Psoas muscle (tissue), 7 donors: ENCODE measurements at regions not wholly inside any gene's neighbourhood (a gene's known extent, or its start where the extent isn't known, plus 50 kb on each side); places are given as distances from the start of the nearest gene placed in this dataset.

Source experiments
- ATAC-seq, 4 donors: fragments of 200-7000 bp; cut with Tn5 transposase; one replicate each; pipeline ENCODE4 v1.9.1; 2020; ENCODE audit warnings: moderate library complexity in 3 of 4, mild to moderate bottlenecking in 2 of 4
- DNase-seq, 2 donors: peaks; one replicate each; pipeline ENCODE4 v3.0.0-alpha.2; 2020
- H3K27ac ChIP-seq: fragments of 200-600 bp; one replicate; pipeline ENCODE4 v1.8.0; 2022
- H3K27me3 ChIP-seq, 3 donors: fragments of 200-600 bp in 1 of 3; one replicate each; pipeline versions ENCODE4 v1.6.1 to v1.8.0; 2013 to 2022; ENCODE audit warnings: low read length in 2 of 3, mild to moderate bottlenecking in 2 of 3, moderate library complexity in 1 of 3; ENCODE audit not compliant: insufficient read depth in 3 of 3
- H3K36me3 ChIP-seq, 2 donors: fragments of 200-600 bp in 1 of 2; one replicate each; pipeline versions ENCODE4 v1.6.1 to v1.8.0; 2013 to 2022; ENCODE audit warnings: low read depth in 1 of 2, mild to moderate bottlenecking in 1 of 2, moderate library complexity in 1 of 2; ENCODE audit not compliant: insufficient read depth in 1 of 2
- H3K4me1 ChIP-seq: fragments of 200-600 bp; one replicate; pipeline ENCODE4 v1.8.0; 2022
- H3K4me3 ChIP-seq: fragments of 200-600 bp; one replicate; pipeline ENCODE4 v1.8.0; 2022; ENCODE audit warnings: mild to moderate bottlenecking
- H3K9me3 ChIP-seq: fragments of 200-600 bp; one replicate; pipeline ENCODE4 v1.8.0; 2022
- WGBS, 3 donors: extraction: QIAGEN DNeasy Blood & Tissue Kit; methylation state at CpG; one replicate each; pipeline versions ENCODE4 v1.1.6 to v1.1.7; 2013; 5-methylcytosine and 5-hydroxymethylcytosine counted together
- intact Hi-C, 2 donors: fragments of 100-400 bp; cut with DNase I; formaldehyde crosslinking; loops; one replicate each; pipeline versions ENCODE4 v1.11.0 to v1.14.2; 2022
- TF ChIP-seq, protein P1 (sequence below): fragments of 200-600 bp; IDR thresholded peaks from one replicate; pipeline ENCODE4 v1.8.0; 2022; ENCODE audit warnings: antibody characterized with exemption
- donor health status: healthy with polysubstance abuse.
- donor health status: DM: no; HTN: no; CAD: no; lungs with moderate emphysema.
- donor health status: Bipolar disorder and iron deficiency.
- donor health status: healthy.
- donor health status: DM: yes; HTN: yes; CAD: no.
- donor health status: DM: no; HTN: no; CAD: no.
- donor health status: DM: yes; HTN: yes; CAD: no.

DNA sequence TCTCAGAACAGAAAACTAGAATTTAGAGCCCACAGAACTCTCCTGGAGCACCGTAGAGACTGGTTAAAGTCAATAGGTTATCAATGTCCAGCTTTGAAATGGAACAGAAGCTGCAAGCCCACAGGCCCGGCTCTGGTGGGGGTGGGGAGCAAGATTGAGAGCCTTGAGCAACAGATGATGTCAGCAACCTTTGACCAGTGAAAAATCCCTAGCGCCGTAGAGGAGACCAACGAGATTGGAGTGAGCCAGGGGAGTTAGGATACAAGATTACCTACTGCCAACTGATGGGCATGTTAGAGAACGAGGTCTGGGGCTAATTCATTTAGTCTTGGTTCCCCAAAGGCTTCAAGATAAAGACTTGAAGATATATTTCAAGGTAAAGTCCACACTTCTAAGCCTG, 345.5 kb upstream of the LMCD1 start:
- Histone ChIP-seq H3K27me3 (no peaks in the 10 kb centered on the region), H3K4me3 (no peak overlapping the region), H3K9me3 (no peaks in the 10 kb centered on the region), H3K36me3 (no peaks in the 10 kb centered on the region), H3K27ac (no peak overlapping the region), H3K4me1 (no peaks in the 10 kb centered on the region)
- WGBS, 3 donors = 71 to 77% (median 74%) methylated on average over 6 of the region's 6 CpGs
- TF ChIP-seq, protein P1, sequence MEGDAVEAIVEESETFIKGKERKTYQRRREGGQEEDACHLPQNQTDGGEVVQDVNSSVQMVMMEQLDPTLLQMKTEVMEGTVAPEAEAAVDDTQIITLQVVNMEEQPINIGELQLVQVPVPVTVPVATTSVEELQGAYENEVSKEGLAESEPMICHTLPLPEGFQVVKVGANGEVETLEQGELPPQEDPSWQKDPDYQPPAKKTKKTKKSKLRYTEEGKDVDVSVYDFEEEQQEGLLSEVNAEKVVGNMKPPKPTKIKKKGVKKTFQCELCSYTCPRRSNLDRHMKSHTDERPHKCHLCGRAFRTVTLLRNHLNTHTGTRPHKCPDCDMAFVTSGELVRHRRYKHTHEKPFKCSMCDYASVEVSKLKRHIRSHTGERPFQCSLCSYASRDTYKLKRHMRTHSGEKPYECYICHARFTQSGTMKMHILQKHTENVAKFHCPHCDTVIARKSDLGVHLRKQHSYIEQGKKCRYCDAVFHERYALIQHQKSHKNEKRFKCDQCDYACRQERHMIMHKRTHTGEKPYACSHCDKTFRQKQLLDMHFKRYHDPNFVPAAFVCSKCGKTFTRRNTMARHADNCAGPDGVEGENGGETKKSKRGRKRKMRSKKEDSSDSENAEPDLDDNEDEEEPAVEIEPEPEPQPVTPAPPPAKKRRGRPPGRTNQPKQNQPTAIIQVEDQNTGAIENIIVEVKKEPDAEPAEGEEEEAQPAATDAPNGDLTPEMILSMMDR = no peak
- ATAC-seq (no peak), DNase-seq (no peak)
- intact Hi-C loops = no loop called here

DNA sequence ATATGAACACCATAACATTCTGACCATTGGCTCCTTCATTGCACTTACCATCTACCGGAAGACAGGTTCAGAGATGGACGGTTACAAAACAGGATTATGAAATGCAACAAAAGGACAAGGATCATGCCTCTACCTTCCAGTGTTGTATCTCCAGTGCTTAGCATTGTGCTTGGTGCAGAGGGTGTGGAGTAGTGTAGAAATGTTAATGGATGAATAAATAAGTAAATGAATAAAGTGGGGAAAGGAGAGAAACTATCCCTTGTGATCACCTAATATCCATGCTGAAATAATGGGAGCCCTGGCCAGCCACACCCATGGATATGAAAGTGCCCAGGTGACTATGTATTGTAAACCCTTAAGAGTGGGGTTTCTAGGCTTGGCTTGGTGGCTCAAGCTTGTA, 344.8 kb upstream of the LMCD1 start:
- TF ChIP-seq, protein P1 = no peak
- DNase-seq = no peak
- Histone ChIP-seq H3K4me3 (no peak overlapping the region), H3K27me3 (no peaks in the 10 kb centered on the region), H3K27ac (no peak overlapping the region), H3K9me3 (no peaks in the 10 kb centered on the region), H3K36me3 (no peaks in the 10 kb centered on the region), H3K4me1 (no peaks in the 10 kb centered on the region)
- ATAC-seq = no peak
- intact Hi-C loops = no loop called here
- WGBS, 3 donors = 94 to 99% (median 98%) methylated on average over 2 of the region's 2 CpGs

DNA sequence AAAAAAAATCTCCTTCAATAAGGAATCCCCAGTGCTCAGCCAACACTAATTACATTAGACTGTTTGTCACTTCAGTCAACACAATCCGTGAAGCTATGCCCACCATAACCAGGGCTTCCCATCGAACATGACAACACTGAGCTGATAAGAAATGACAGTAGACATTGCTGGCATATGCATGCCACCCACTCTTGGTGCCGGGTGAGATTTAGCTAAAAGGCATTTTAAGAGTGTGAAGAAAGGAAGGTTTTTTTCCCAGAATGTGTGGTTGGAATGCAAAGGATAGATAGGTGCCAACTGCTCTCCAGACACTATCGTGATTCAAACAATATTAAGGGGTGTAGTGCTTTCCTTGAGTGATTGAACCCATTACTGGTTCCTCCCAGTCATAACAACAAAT, 344.0 kb upstream of the LMCD1 start:
- Histone ChIP-seq H3K36me3 (no peaks in the 10 kb centered on the region), H3K9me3 (no peaks in the 10 kb centered on the region), H3K27ac (no peak overlapping the region), H3K4me3 (no peak overlapping the region), H3K27me3 (no peaks in the 10 kb centered on the region), H3K4me1 (no peaks in the 10 kb centered on the region)
- DNase-seq (no peak), ATAC-seq (no peak)
- intact Hi-C loops = no loop called here
- WGBS, 3 donors = 60 to 77% (median 71%) methylated on average over 4 of the region's 4 CpGs
- TF ChIP-seq, protein P1 = no peak

DNA sequence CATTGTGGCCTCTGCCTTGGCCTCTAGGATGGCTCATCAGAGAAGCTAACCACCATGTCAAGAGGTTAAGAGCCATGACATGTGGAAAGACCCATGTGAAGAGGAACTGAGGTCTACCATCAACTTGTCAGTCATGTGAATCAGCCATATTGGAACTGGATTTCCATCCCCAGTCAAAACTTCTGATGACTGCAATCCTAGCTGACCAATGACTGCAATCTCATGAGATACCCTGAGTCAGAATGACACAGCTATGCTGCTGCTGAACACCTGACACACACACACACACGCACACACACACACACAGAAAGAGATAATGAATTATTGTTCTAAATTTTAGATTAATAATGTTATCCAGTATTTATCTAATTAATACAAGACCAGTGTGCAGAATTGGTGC, 337.5 kb upstream of the LMCD1 start:
- no peak overlapping the region for H3K27ac ChIP-seq
- no peaks in the 10 kb centered on the region for H3K4me1 ChIP-seq
- TF ChIP-seq, protein P1 = no peak
- no peak overlapping the region for H3K4me3 ChIP-seq
- DNase-seq (no peak), ATAC-seq (no peak)
- 80 to 94% (median 91%) methylated on average over 1 of the region's 1 CpG for WGBS, 3 donors
- intact Hi-C loops = no loop called here
- no peaks in the 10 kb centered on the region for H3K36me3 ChIP-seq
- no peaks in the 10 kb centered on the region for H3K27me3 ChIP-seq
- H3K9me3 ChIP-seq = no peaks in the 10 kb centered on the region

DNA sequence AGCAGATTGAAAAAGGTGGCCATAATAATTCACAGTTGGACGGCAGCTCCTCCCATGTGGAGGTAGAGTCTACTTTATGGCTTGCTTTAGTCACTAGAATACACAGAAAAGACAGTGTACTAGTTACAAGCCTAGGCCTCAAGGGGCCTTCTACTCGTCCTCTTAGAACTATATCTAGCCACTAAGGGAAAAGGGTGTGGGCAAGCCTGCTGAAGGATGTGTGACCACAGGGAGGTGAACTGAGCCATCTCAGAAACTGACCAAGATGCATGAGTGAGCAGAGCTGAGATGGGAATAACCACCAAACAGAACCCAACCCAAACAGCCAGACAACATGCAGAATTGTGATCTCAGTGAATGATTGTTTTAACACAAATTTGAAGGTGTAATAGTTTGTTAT, 335.6 kb upstream of the LMCD1 start:
- no peak for ATAC-seq
- Histone ChIP-seq H3K27ac (no peak overlapping the region), H3K4me3 (no peak overlapping the region), H3K9me3 (no peaks in the 10 kb centered on the region), H3K27me3 (no peaks in the 10 kb centered on the region), H3K4me1 (no peaks in the 10 kb centered on the region), H3K36me3 (no peaks in the 10 kb centered on the region)
- DNase-seq = no peak
- TF ChIP-seq, protein P1 = no peak
- 59 to 68% (median 68%) methylated on average over 2 of the region's 2 CpGs for WGBS, 3 donors
- intact Hi-C loops = no loop called here
